H1 (cell line): ENCODE measurements at regions not wholly inside any gene's neighbourhood (a gene's known extent, or its start where the extent isn't known, plus 50 kb on each side); places are given as distances from the start of the nearest gene placed in this dataset.

Experiments used
- CTCF ChIA-PET: fragments of 300-600 bp; sonication (Branson Sonifier 250); formaldehyde crosslinking; loops from one replicate; lab custom pipeline; 2021; ENCODE audit not compliant: partially characterized antibody; lab: Charles Lee
- POLR2A ChIA-PET: fragments of 300-600 bp; sonication (Branson Sonifier 250); formaldehyde crosslinking; loops from one replicate; lab custom pipeline; 2021; ENCODE audit warnings: inconsistent platforms; ENCODE audit not compliant: partially characterized antibody; lab: Charles Lee
- DNase-seq, 2 experiments: peaks; one replicate each; pipeline versions ENCODE4 v3.0.0 to v3.0.0-alpha.2; 2010 to 2022; ENCODE audit warnings: low spot score in 2 of 2, low read depth in 1 of 2, mixed read lengths in 1 of 2
- FAIRE-seq: peaks from 2 replicates; lab custom pipeline; 2011; peaks lifted over from hg19 to GRCh38; lab: Jason Lieb, UNC
- H2AFZ ChIP-seq: 2 replicates; pipeline ENCODE4 v1.8.1; 2012; ENCODE audit warnings: low read length, inconsistent platforms
- H2AK5ac ChIP-seq: 2 replicates; pipeline ENCODE4 v1.6.1; 2013; ENCODE audit warnings: low read depth, low read length
- H2BK120ac ChIP-seq: replicated peaks from 2 replicates; pipeline ENCODE3; 2013; ENCODE audit warnings: low read depth, low read length, inconsistent platforms
- H2BK12ac ChIP-seq: 2 replicates; pipeline ENCODE4 v1.6.1; 2013; ENCODE audit warnings: low read depth, low read length
- H2BK15ac ChIP-seq: 2 replicates; pipeline ENCODE4 v1.6.1; 2013; ENCODE audit warnings: low read length
- H2BK20ac ChIP-seq: 2 replicates; pipeline ENCODE4 v1.6.1; 2013; ENCODE audit warnings: low read length
- H2BK5ac ChIP-seq: 2 replicates; pipeline ENCODE4 v1.6.1; 2013; ENCODE audit warnings: low read depth, low read length
- H3K14ac ChIP-seq: 2 replicates; pipeline ENCODE4 v1.6.1; 2013; ENCODE audit warnings: inconsistent platforms; ENCODE audit not compliant: insufficient read length
- H3K18ac ChIP-seq: 2 replicates; pipeline ENCODE4 v1.6.1; 2013; ENCODE audit warnings: low read length; ENCODE audit errors: extremely low read depth
- H3K23ac ChIP-seq: 2 replicates; pipeline ENCODE4 v1.6.1; 2013; ENCODE audit warnings: inconsistent platforms; ENCODE audit not compliant: insufficient read length
- H3K23me2 ChIP-seq: 2 replicates; pipeline ENCODE4 v1.6.1; 2013; ENCODE audit warnings: low read depth, low read length
- H3K27ac ChIP-seq: 2 replicates; pipeline ENCODE4 v1.6.1; 2011; ENCODE audit warnings: low read depth, low read length, inconsistent platforms
- H3K27me3 ChIP-seq, 4 experiments: replicated peaks in 1 of 4; 1 replicate in 1 of 4; 2 replicates in 3 of 4; pipeline versions ENCODE4 v1.6.1 to v1.8.1; 2011 to 2013; ENCODE audit warnings: low read length in 3 of 4, mild to moderate bottlenecking in 3 of 4, inconsistent platforms in 2 of 4, mixed read lengths in 2 of 4, moderate library complexity in 1 of 4; ENCODE audit not compliant: control insufficient read depth in 3 of 4, insufficient read depth in 3 of 4; ENCODE audit errors: extremely low read depth in 1 of 4
- H3K36me3 ChIP-seq, 4 experiments: 2 replicates each; pipeline versions ENCODE4 v1.6.1 to v1.8.1; 2011 to 2013; ENCODE audit warnings: mild to moderate bottlenecking in 4 of 4, low read length in 3 of 4, moderate library complexity in 2 of 4, control low read depth in 1 of 4, inconsistent platforms in 1 of 4; ENCODE audit not compliant: insufficient read depth in 4 of 4, control insufficient read depth in 2 of 4
- H3K4ac ChIP-seq: replicated peaks from 2 replicates; pipeline ENCODE3; 2013; ENCODE audit warnings: low read length, low read depth, mixed read lengths, inconsistent platforms; ENCODE audit not compliant: insufficient read length
- H3K4me1 ChIP-seq, 4 experiments: replicated peaks in 1 of 4; 1 replicate in 1 of 4; 2 replicates in 3 of 4; pipeline versions ENCODE4 v1.6.1 to v1.8.1; 2011 to 2013; ENCODE audit warnings: low read length in 3 of 4, inconsistent platforms in 2 of 4, mixed read lengths in 1 of 4; ENCODE audit not compliant: insufficient read depth in 4 of 4, control insufficient read depth in 3 of 4
- H3K4me2 ChIP-seq, 2 experiments: 2 replicates each; pipeline versions ENCODE4 v1.6.1 to v1.8.1; 2011 to 2013; ENCODE audit warnings: low read depth in 2 of 2, low read length in 2 of 2, control low read depth in 1 of 2, inconsistent platforms in 1 of 2, mild to moderate bottlenecking in 1 of 2; ENCODE audit not compliant: insufficient read depth in 1 of 2
- H3K4me3 ChIP-seq, 4 experiments: fragments of 200-600, 300-600 bp in 1 of 4; sonication (generic), shearing (Covaris generic), sonication (Bioruptor Twin) in 1 of 4; 2 replicates each; pipeline versions ENCODE4 v1.5.1 to v1.8.1; 2011 to 2016; ENCODE audit warnings: low read length in 4 of 4, low read depth in 3 of 4, control low read depth in 2 of 4, inconsistent platforms in 2 of 4, mild to moderate bottlenecking in 2 of 4, mixed read lengths in 1 of 4, moderate library complexity in 1 of 4; ENCODE audit not compliant: insufficient read depth in 2 of 4; ENCODE audit errors: extremely low read depth in 1 of 4
- H3K56ac ChIP-seq: replicated peaks from 2 replicates; pipeline ENCODE3; 2013; ENCODE audit warnings: low read depth, mild to moderate bottlenecking, mixed read lengths, low read length, inconsistent platforms; ENCODE audit not compliant: insufficient read length
- H3K79me1 ChIP-seq: 2 replicates; pipeline ENCODE4 v1.6.1; 2013; ENCODE audit warnings: low read depth, low read length, control low read depth
- H3K79me2 ChIP-seq, 2 experiments: 2 replicates each; pipeline versions ENCODE4 v1.6.1 to v1.8.1; 2012 to 2013; ENCODE audit warnings: low read length in 2 of 2, mild to moderate bottlenecking in 2 of 2, inconsistent platforms in 1 of 2; ENCODE audit not compliant: insufficient read depth in 2 of 2, control insufficient read depth in 1 of 2
- H3K9ac ChIP-seq, 4 experiments: replicated peaks in 1 of 4; 1 replicate in 1 of 4; 2 replicates in 3 of 4; pipeline versions ENCODE4 v1.6.1 to v1.8.1; 2011 to 2013; ENCODE audit warnings: low read depth in 3 of 4, low read length in 3 of 4, control low read depth in 2 of 4, mild to moderate bottlenecking in 2 of 4, moderate library complexity in 2 of 4, inconsistent platforms in 1 of 4; ENCODE audit errors: extremely low read depth in 1 of 4
- H3K9me3 ChIP-seq, 2 experiments: 2 replicates each; pipeline versions ENCODE4 v1.6.1 to v1.8.1; 2012 to 2013; ENCODE audit warnings: mild to moderate bottlenecking in 2 of 2, moderate library complexity in 2 of 2, control low read depth in 1 of 2, inconsistent platforms in 1 of 2, low read depth in 1 of 2, low read length in 1 of 2, mixed read lengths in 1 of 2; ENCODE audit not compliant: insufficient read depth in 2 of 2
- H4K20me1 ChIP-seq, 2 experiments: replicated peaks in 1 of 2; 2 replicates each; pipeline versions ENCODE3 to v1.8.1; 2011 to 2013; ENCODE audit warnings: inconsistent platforms in 2 of 2, low read length in 2 of 2, mild to moderate bottlenecking in 1 of 2; ENCODE audit not compliant: insufficient read depth in 2 of 2, control insufficient read depth in 1 of 2
- H4K5ac ChIP-seq: 2 replicates; pipeline ENCODE4 v1.6.1; 2013; ENCODE audit warnings: low read length, low read depth, mixed read lengths, inconsistent platforms; ENCODE audit not compliant: insufficient read length
- H4K8ac ChIP-seq: 2 replicates; pipeline ENCODE4 v1.8.0; 2013; ENCODE audit warnings: mild to moderate bottlenecking, moderate library complexity, low read length, inconsistent platforms; ENCODE audit not compliant: insufficient read depth; ENCODE audit errors: extremely low read depth
- H4K91ac ChIP-seq: replicated peaks from 2 replicates; pipeline ENCODE3; 2013; ENCODE audit warnings: low read length, mixed read lengths, inconsistent platforms; ENCODE audit not compliant: insufficient read length
- BRCA1 ChIP-seq: IDR thresholded peaks from 2 replicates; pipeline ENCODE4 v1.6.1; 2012; ENCODE audit warnings: low read depth, low read length, improper control_type of control experiment
- KDM5A ChIP-seq: fragments of 200-600 bp; IDR thresholded peaks from 2 replicates; pipeline ENCODE4 v1.7.1; 2012; ENCODE audit warnings: mild to moderate bottlenecking, low read length, inconsistent platforms, mixed read lengths
- WGBS, 2 experiments: shearing (Covaris generic) in 1 of 2; methylation state at CpG; one replicate each; pipeline versions ENCODE4 v1.1.6 to v1.1.7; 2013 to 2015; ENCODE audit warnings: low lambda C conversion rate in 2 of 2, mixed read lengths in 2 of 2, inconsistent platforms in 1 of 2, low coverage in 1 of 2, missing lambda C conversion rate in 1 of 2; ENCODE audit not compliant: insufficient replicate concordance in 2 of 2, insufficient coverage in 1 of 2, insufficient read length in 1 of 2; ENCODE audit errors: extremely low coverage in 1 of 2, missing lambda C conversion rate in 1 of 2; 5-methylcytosine and 5-hydroxymethylcytosine counted together

DNA sequence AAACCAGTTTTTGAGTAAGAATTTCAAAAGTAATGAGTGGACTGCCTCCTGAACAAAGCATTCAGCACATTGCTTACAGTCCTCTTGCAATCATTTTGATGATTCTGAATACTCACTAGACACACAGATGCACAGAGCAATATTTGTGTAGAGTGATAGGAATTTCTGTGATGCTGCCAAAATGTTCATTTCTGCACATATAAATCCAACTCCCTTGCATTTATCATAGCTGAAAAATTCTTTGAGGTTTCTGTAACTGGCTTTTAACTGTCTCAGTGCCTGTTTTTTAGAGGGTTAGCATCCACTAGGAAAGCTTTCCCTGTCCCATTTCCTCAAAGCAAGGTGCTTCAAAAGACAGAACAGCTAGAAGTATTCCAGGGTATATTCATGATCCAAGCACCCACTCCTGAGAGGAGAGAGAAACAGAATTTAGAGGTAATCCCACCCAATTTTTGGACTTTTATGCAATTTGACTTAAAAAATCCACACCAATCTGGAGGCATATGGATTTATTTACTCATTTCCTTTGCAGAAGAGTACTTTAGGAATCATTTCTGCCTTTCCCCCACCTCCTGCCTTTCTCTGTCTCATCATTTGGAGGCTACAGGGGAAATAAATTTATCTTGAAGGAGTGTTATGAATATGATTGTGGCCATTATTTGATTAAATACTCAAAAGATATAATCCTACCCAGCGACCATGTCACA is 234.5 kb upstream of the SLIT2 start:
- POLR2A ChIA-PET, result no interaction called here
- TF ChIP-seq BRCA1, result no peak
- TF ChIP-seq KDM5A, result no peak
- Histone ChIP-seq H3K4me1 (no peaks in the 10 kb centered on the region), H3K56ac (no peak overlapping the region), H3K79me2 (no peaks in the 10 kb centered on the region), H3K4ac (no peak overlapping the region), H3K4me2 (no peak overlapping the region), H3K9me3 (no peaks in the 10 kb centered on the region), H2AFZ (no peak overlapping the region), H2BK12ac (no peak overlapping the region), H2BK5ac (no peak overlapping the region), H3K9ac (no peak overlapping the region), H3K14ac (no peak overlapping the region), H3K36me3 (no peaks in the 10 kb centered on the region), H4K8ac (no peak overlapping the region), H3K23ac (no peak overlapping the region), H3K23me2 (no peaks in the 10 kb centered on the region), H3K79me1 (no peaks in the 10 kb centered on the region), H3K27ac (no peak overlapping the region), H4K91ac (no peak overlapping the region), H2BK120ac (no peak overlapping the region), H4K20me1 (no peaks in the 10 kb centered on the region), H3K4me3 (no peak overlapping the region), H2BK15ac (no peak overlapping the region), H3K27me3 (no peaks in the 10 kb centered on the region), H2BK20ac (no peak overlapping the region), H3K18ac (no peak overlapping the region), H4K5ac (no peak overlapping the region), H2AK5ac (no peak overlapping the region)
- CTCF ChIA-PET, result no interaction called here
- WGBS, 2 experiments, result 70% methylated on average over 1 of the region's 1 CpG; no CpG with 5 or more reads in 1 of the 2 experiments
- no peak for DNase-seq
- no peak for FAIRE-seq
